Left ventricle myocardium inferior (tissue), 1 donor: ENCODE measurements at regions not wholly inside any gene's neighbourhood (a gene's known extent, or its start where the extent isn't known, plus 50 kb on each side); places are given as distances from the start of the nearest gene placed in this dataset.

Experiments used
- DNase-seq: peaks from one replicate; pipeline ENCODE4 v3.0.0-alpha.2; 2020
- H3K27ac ChIP-seq: fragments of 200-600 bp; replicated peaks from 2 replicates; pipeline ENCODE4 v1.8.0; 2021
- H3K27me3 ChIP-seq: fragments of 200-600 bp; 2 replicates; pipeline ENCODE4 v1.8.0; 2021; ENCODE audit warnings: low read depth
- H3K36me3 ChIP-seq: fragments of 200-600 bp; 2 replicates; pipeline ENCODE4 v1.8.0; 2021
- H3K4me1 ChIP-seq: fragments of 200-600 bp; 2 replicates; pipeline ENCODE4 v1.8.0; 2021
- H3K4me3 ChIP-seq: fragments of 200-600 bp; 2 replicates; pipeline ENCODE4 v1.8.0; 2021; ENCODE audit warnings: mild to moderate bottlenecking, moderate library complexity
- H3K9me3 ChIP-seq: fragments of 200-600 bp; replicated peaks from 2 replicates; pipeline ENCODE4 v1.8.0; 2021
- intact Hi-C: fragments of 100-400 bp; cut with micrococcal nuclease; formaldehyde crosslinking; loops from one replicate; pipeline ENCODE4 v1.11.0; 2022
- TF ChIP-seq, protein P1 (sequence below): fragments of 200-600 bp; IDR thresholded peaks from 2 replicates; pipeline ENCODE4 v1.8.0; 2021; ENCODE audit warnings: antibody characterized with exemption, mild to moderate bottlenecking, borderline replicate concordance
- donor health status: DM: no; HTN: yes; CAD: no; lungs with severe emphysema.

DNA sequence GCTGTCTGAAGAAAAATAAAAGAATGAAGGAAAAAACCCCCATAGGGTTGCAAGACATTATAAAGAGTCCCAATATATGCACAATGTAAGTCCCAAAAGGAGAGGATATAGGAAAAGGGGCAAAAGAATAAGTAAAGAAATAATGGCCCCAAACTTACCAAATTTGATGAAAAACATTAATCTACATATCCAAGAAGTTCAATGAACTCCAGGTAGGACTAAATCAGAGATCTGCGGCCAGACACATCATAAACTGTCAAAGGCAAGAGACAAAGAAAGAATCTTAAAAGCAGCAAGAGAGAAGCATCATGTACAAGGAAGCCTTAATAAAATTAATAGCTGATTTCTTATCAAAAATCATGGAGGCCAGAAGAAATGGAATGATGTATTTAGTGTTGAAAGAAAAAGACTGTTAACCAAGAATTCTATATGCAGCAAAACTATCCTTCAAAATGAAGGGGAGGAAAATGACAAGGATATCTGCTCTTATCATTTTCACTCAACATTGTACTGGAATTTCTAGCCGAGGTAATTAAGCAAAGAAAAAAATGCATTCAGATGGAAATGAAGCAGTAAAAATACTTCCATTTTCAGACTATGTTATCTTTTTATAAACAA is 95.7 kb upstream of the GLI3 start:
- Histone ChIP-seq H3K36me3 (no peaks in the 10 kb centered on the region), H3K9me3 (peaks cover 26% of the 10 kb centered on the region), H3K4me1 (no peaks in the 10 kb centered on the region), H3K27ac (no peak overlapping the region), H3K4me3 (no peak overlapping the region), H3K27me3 (peaks cover 4% of the 10 kb centered on the region)
- intact Hi-C loops: loop anchor here (10.0 kb wide), 1 partner anchor 162 kb away; no protein-coding TSS in a partner anchor
- no peak for DNase-seq
- TF ChIP-seq, protein P1, sequence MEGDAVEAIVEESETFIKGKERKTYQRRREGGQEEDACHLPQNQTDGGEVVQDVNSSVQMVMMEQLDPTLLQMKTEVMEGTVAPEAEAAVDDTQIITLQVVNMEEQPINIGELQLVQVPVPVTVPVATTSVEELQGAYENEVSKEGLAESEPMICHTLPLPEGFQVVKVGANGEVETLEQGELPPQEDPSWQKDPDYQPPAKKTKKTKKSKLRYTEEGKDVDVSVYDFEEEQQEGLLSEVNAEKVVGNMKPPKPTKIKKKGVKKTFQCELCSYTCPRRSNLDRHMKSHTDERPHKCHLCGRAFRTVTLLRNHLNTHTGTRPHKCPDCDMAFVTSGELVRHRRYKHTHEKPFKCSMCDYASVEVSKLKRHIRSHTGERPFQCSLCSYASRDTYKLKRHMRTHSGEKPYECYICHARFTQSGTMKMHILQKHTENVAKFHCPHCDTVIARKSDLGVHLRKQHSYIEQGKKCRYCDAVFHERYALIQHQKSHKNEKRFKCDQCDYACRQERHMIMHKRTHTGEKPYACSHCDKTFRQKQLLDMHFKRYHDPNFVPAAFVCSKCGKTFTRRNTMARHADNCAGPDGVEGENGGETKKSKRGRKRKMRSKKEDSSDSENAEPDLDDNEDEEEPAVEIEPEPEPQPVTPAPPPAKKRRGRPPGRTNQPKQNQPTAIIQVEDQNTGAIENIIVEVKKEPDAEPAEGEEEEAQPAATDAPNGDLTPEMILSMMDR: no peak

DNA sequence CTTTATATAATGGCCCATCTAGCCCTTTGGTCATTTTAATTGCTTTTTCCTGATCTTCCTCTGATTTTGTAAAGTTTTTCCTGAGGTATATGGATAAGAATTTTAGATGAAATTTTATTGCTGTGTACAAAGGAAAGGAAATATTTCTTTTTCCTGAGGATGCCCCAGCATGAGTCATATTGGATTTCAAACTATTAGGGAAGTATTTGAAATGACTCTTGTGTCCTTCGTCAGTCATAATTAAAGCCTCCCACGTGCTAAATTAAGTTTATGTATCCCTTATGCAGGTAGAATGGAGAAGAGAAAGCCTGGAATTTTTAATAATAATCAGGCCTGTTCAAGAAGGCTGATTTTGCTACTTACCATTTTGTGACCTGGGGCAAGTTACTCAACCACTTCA is 82.6 kb upstream of the GLI3 start:
- TF ChIP-seq, protein P1: no peak
- no peak overlapping the region for H3K4me3 ChIP-seq
- no peak for DNase-seq
- H3K9me3 ChIP-seq: no peaks in the 10 kb centered on the region
- intact Hi-C loops: no loop called here
- no peaks in the 10 kb centered on the region for H3K36me3 ChIP-seq
- no peak overlapping the region for H3K27ac ChIP-seq
- no peaks in the 10 kb centered on the region for H3K4me1 ChIP-seq
- H3K27me3 ChIP-seq: peaks cover 5% of the 10 kb centered on the region

DNA sequence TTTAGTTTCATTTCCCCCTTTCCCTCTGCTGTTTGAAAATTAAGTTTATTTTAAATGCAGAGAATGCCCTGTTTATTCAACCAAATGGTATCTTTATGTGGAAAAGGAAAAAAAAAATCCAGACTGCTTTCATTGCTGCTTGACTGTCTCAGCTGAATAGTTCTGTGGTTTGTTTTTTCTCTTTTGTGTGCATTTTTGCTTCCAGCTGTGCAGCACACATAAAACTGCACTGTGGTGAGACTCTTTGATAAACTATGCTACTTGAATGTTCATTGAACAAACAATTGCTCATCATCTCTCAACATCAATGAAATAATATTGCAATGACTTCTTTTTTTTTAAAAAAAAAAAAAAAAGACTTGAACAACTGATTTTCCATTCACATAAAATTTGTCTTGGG is 78.6 kb upstream of the GLI3 start:
- no peak overlapping the region for H3K27ac ChIP-seq
- H3K36me3 ChIP-seq: no peaks in the 10 kb centered on the region
- no peak overlapping the region for H3K4me3 ChIP-seq
- peaks cover 5% of the 10 kb centered on the region for H3K27me3 ChIP-seq
- DNase-seq: no peak
- intact Hi-C loops: no loop called here
- peaks cover 15% of the 10 kb centered on the region for H3K9me3 ChIP-seq
- no peaks in the 10 kb centered on the region for H3K4me1 ChIP-seq
- TF ChIP-seq, protein P1: no peak

DNA sequence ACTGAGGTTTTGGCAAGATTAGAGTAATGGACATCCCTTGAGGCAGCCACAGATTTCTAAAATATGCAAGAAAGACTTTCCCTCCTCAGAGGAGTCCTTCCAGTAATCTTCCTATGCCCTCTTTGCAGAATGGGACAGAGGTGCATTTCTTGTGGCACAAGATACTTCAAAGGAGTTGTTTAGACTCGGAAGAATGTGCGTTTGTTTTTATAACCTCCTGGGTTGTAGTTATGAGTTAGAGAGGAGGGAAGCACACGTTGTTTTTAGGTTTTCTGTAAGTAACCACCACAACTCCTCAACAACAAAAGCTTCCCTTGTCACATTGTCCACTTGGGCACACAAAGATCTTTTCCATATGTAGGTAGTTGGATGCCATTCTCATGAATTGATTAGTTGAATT is 78.1 kb upstream of the GLI3 start:
- Histone ChIP-seq H3K9me3 (peaks cover 20% of the 10 kb centered on the region), H3K4me1 (no peaks in the 10 kb centered on the region), H3K36me3 (no peaks in the 10 kb centered on the region), H3K27me3 (peaks cover 5% of the 10 kb centered on the region), H3K4me3 (no peak overlapping the region), H3K27ac (no peak overlapping the region)
- no peak for DNase-seq
- intact Hi-C loops: no loop called here
- TF ChIP-seq, protein P1: no peak

DNA sequence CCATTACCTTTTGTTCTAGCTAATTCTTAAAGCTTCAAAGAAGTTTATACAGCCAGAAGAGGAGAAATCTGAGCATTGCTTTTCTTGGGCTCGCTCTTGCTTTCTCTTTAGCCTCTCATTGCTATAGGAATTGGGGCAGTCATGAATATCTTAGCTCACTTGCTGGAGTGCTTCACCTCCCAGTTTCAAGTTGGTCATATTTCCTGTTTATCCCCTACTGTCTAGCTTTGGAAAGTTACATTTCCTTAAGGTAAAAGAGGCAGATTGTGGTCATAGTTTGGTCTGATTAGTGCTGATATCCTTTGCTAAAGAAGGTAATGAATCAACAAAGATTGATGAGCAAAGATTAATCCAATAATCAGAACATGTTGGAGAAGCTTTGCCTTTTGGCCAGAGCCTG is 77.7 kb upstream of the GLI3 start:
- Histone ChIP-seq H3K9me3 (peaks cover 20% of the 10 kb centered on the region), H3K36me3 (no peaks in the 10 kb centered on the region), H3K4me3 (no peak overlapping the region), H3K27ac (no peak overlapping the region), H3K4me1 (no peaks in the 10 kb centered on the region), H3K27me3 (peaks cover 5% of the 10 kb centered on the region)
- DNase-seq: no peak
- TF ChIP-seq, protein P1: no peak
- intact Hi-C loops: no loop called here
